NCI-H1092 treated with DMSO at 0.1 percent for 48 hours (cell line): ENCODE measurements at regions not wholly inside any gene's neighbourhood (a gene's known extent, or its start where the extent isn't known, plus 50 kb on each side); places are given as distances from the start of the nearest gene placed in this dataset.

ENCODE experiments used
- DNase-seq: peaks from one replicate; lab custom pipeline; 2025; lab: John Stamatoyannopoulos, UW

- DNase-seq: no peak
These were observed 72.7 kb upstream of the AKAP13 start for GRCh38 chr15:85307687-85308045.

- no peak for DNase-seq
These were observed 68.8 kb upstream of the AKAP13 start for GRCh38 chr15:85311647-85312046.

GRCh38 chr15:85312486-85312885 is 67.9 kb upstream of the AKAP13 start:
- DNase-seq: no peak

GRCh38 chr15:85312929-85313331 is 67.5 kb upstream of the AKAP13 start:
- DNase-seq: no peak

- DNase-seq: no peak
These were observed 67.1 kb upstream of the AKAP13 start for GRCh38 chr15:85313339-85313738.

- DNase-seq: no peak
These were observed 66.3 kb upstream of the AKAP13 start for GRCh38 chr15:85314146-85314545.

- DNase-seq: no peak
These were observed 65.8 kb upstream of the AKAP13 start for GRCh38 chr15:85314633-85315032.

GRCh38 chr15:85316244-85316934 is 64.0 kb upstream of the AKAP13 start:
- no peak for DNase-seq

GRCh38 chr15:85318048-85318731 is 62.2 kb upstream of the AKAP13 start:
- no peak for DNase-seq

- DNase-seq: no peak
These were observed 61.7 kb upstream of the AKAP13 start for GRCh38 chr15:85318732-85319076.

GRCh38 chr15:85324202-85324601 is 56.2 kb upstream of the AKAP13 start:
- DNase-seq: no peak

GRCh38 chr15:85325834-85326233 is 54.6 kb upstream of the AKAP13 start:
- DNase-seq: no peak

- DNase-seq: no peak
These were observed 54.1 kb upstream of the AKAP13 start for GRCh38 chr15:85326291-85326690.

- no peak for DNase-seq
These were observed 52.6 kb upstream of the AKAP13 start for GRCh38 chr15:85327820-85328219.

- DNase-seq: no peak
These were observed 50.6 kb upstream of the AKAP13 start for GRCh38 chr15:85329561-85330422.
